ENCODE measurements at regions not wholly inside any gene's neighbourhood (a gene's known extent, or its start where the extent isn't known, plus 50 kb on each side); places are given as distances from the start of the nearest gene placed in this dataset.
A peak's percentile ranks its signal among the peaks of the same experiment; 100 is the strongest.

- Histone ChIP-seq H3K36me3 (ENCODE audit: control insufficient read depth in 2 of 2, insufficient read depth in 2 of 2, low read length in 2 of 2) (no peaks in the 10 kb centered on the region), H3K4me3 (ENCODE audit: low read length in 2 of 2) (no peak overlapping the region), H3K4me1 (ENCODE audit: control insufficient read depth, insufficient read depth, low read length) (peaks cover 47% of the 10 kb centered on the region), H3K27ac (ENCODE audit: low read length) (no peak overlapping the region), H3K27me3 (ENCODE audit: control insufficient read depth in 1 of 2, insufficient read depth in 2 of 2, low read length in 2 of 2) (no peaks in the 10 kb centered on the region), H3K9me3 (ENCODE audit: control insufficient read depth in 2 of 2, low read length in 2 of 2) (no peaks in the 10 kb centered on the region), H3K9ac (ENCODE audit: low read length in 2 of 2) (no peak overlapping the region)
Measured at GRCh38 chr2:42849311-42849710, 56.9 kb upstream of the HAAO start.

GRCh38 chr2:42848726-42849290 lies 56.4 kb upstream of the HAAO start:
- Histone ChIP-seq H3K36me3 (ENCODE audit: control insufficient read depth in 2 of 2, insufficient read depth in 2 of 2, low read length in 2 of 2) (no peaks in the 10 kb centered on the region), H3K27ac (ENCODE audit: low read length) (peak overlapping the region; percentile 18), H3K4me3 (ENCODE audit: low read length in 2 of 2) (no peak overlapping the region), H3K4me1 (ENCODE audit: control insufficient read depth, insufficient read depth, low read length) (peaks cover 47% of the 10 kb centered on the region), H3K9me3 (ENCODE audit: control insufficient read depth in 2 of 2, low read length in 2 of 2) (no peaks in the 10 kb centered on the region), H3K27me3 (ENCODE audit: control insufficient read depth in 1 of 2, insufficient read depth in 2 of 2, low read length in 2 of 2) (no peaks in the 10 kb centered on the region), H3K9ac (ENCODE audit: low read length in 2 of 2) (no peak overlapping the region)

GRCh38 chr2:42848265-42848664 lies 55.9 kb upstream of the HAAO start:
- no peaks in the 10 kb centered on the region for H3K27me3 ChIP-seq (ENCODE audit: control insufficient read depth in 1 of 2, insufficient read depth in 2 of 2, low read length in 2 of 2)
- H3K36me3 ChIP-seq (ENCODE audit: control insufficient read depth in 2 of 2, insufficient read depth in 2 of 2, low read length in 2 of 2) = no peaks in the 10 kb centered on the region
- H3K4me3 ChIP-seq (ENCODE audit: low read length in 2 of 2) = no peak overlapping the region
- peaks cover 42% of the 10 kb centered on the region for H3K4me1 ChIP-seq (ENCODE audit: control insufficient read depth, insufficient read depth, low read length)
- no peak overlapping the region for H3K9ac ChIP-seq (ENCODE audit: low read length in 2 of 2)
- no peak overlapping the region for H3K27ac ChIP-seq (ENCODE audit: low read length)
- H3K9me3 ChIP-seq (ENCODE audit: control insufficient read depth in 2 of 2, low read length in 2 of 2) = no peaks in the 10 kb centered on the region

GRCh38 chr2:42847596-42848151 lies 55.3 kb upstream of the HAAO start:
- Histone ChIP-seq H3K4me3 (ENCODE audit: low read length in 2 of 2) (no peak overlapping the region), H3K4me1 (ENCODE audit: control insufficient read depth, insufficient read depth, low read length) (peaks cover 39% of the 10 kb centered on the region), H3K27me3 (ENCODE audit: control insufficient read depth in 1 of 2, insufficient read depth in 2 of 2, low read length in 2 of 2) (no peaks in the 10 kb centered on the region), H3K36me3 (ENCODE audit: control insufficient read depth in 2 of 2, insufficient read depth in 2 of 2, low read length in 2 of 2) (no peaks in the 10 kb centered on the region), H3K9me3 (ENCODE audit: control insufficient read depth in 2 of 2, low read length in 2 of 2) (no peaks in the 10 kb centered on the region), H3K9ac (ENCODE audit: low read length in 2 of 2) (no peak overlapping the region), H3K27ac (ENCODE audit: low read length) (peak overlapping the region; percentile 64)

DNA sequence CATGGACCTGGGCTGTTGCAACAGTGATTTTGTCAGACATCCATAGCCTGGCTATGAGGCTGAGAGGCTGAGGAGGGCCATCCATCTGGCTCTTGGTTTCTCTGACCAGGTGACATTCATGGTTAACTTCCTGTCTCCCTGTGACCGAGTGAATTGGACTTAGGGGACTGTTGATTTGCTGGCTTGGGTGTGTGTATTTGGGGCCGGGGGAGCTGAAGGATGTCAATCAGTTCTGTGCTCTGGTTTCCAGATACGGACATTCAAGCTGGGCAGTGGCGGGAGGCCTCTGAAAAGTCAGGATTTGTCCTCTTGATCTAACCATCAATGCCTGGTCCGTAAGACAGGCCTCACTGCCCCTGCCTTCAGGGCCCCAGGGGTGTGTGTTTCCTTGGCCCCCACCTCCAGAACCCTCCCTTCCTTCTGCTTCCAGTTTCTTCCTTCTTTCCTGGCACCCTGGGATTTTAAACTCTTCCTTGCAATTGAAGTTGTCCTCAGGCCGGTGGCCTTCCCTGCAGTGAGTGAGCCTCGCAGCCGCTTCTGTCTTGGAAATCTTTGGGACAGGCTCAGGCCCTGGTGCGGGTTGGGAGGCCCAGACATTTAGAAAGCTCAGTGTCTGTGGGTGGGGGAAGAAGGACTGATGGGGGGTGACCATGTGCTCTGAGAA lies 54.7 kb upstream of the HAAO start:
- no peaks in the 10 kb centered on the region for H3K36me3 ChIP-seq (ENCODE audit: control insufficient read depth in 2 of 2, insufficient read depth in 2 of 2, low read length in 2 of 2)
- H3K9ac ChIP-seq (ENCODE audit: low read length in 2 of 2) = no peak overlapping the region
- H3K9me3 ChIP-seq (ENCODE audit: control insufficient read depth in 2 of 2, low read length in 2 of 2) = no peaks in the 10 kb centered on the region
- H3K4me1 ChIP-seq (ENCODE audit: control insufficient read depth, insufficient read depth, low read length) = peaks cover 39% of the 10 kb centered on the region
- H3K27ac ChIP-seq (ENCODE audit: low read length) = peak overlapping the region; percentile 64
- no peaks in the 10 kb centered on the region for H3K27me3 ChIP-seq (ENCODE audit: control insufficient read depth in 1 of 2, insufficient read depth in 2 of 2, low read length in 2 of 2)
- no peak overlapping the region for H3K4me3 ChIP-seq (ENCODE audit: low read length in 2 of 2)

GRCh38 chr2:42846026-42846425 lies 53.6 kb upstream of the HAAO start:
- H3K4me3 ChIP-seq (ENCODE audit: low read length in 2 of 2) = peak overlapping the region in 1 of 2 donors; percentile 8
- H3K9me3 ChIP-seq (ENCODE audit: control insufficient read depth in 2 of 2, low read length in 2 of 2) = no peaks in the 10 kb centered on the region
- no peaks in the 10 kb centered on the region for H3K27me3 ChIP-seq (ENCODE audit: control insufficient read depth in 1 of 2, insufficient read depth in 2 of 2, low read length in 2 of 2)
- peak overlapping the region in 1 of 2 donors; percentile 36 for H3K9ac ChIP-seq (ENCODE audit: low read length in 2 of 2)
- no peaks in the 10 kb centered on the region for H3K36me3 ChIP-seq (ENCODE audit: control insufficient read depth in 2 of 2, insufficient read depth in 2 of 2, low read length in 2 of 2)
- peaks cover 39% of the 10 kb centered on the region for H3K4me1 ChIP-seq (ENCODE audit: control insufficient read depth, insufficient read depth, low read length)
- H3K27ac ChIP-seq (ENCODE audit: low read length) = peak overlapping the region; percentile 64

DNA sequence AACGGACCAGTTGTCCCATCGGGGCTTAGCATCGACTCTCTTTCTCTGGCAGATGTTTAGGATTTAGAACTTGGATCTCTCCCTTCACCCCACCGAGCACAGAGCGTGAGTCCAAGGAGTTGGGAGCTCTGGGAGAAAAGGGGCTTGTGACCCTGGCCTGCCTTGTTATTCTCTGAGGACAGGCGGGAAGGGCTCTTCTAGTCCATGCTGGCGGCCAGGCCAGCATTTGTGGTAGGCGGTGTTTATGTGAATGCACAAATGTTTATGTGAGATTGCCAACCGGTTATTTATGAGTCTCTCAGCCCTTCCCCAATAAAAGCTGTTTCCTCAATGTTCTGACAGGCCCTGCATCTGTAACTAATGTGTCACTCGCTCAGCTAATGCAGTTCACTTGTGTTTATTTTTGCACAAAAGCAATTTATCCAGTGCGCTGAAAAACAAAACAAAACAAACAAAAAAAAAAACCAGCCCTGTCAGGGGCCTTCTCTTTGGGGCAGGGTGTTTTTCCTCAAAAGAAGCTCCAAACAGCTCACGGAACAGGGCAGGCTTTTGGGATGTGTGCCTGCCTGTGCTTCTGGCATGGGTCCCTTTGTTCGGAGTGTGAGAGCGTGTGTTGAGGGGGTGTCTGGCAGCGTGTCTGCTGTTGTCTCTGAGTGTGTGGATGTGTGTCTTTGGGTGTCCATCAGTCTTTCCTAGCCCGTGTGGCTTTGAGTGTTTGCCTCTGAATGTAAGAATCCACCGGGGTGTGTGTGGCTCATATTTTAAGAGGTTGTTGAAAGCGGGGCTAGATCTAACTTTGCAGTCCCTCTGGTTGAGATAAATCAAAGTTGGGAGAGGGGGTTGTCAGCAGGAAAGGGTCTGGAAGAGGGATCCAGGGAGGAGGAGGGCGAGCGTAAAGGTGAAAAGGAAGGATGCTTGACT lies 52.8 kb upstream of the HAAO start:
- Histone ChIP-seq H3K36me3 (ENCODE audit: control insufficient read depth in 2 of 2, insufficient read depth in 2 of 2, low read length in 2 of 2) (no peaks in the 10 kb centered on the region), H3K9ac (ENCODE audit: low read length in 2 of 2) (peak overlapping the region; percentile 24 to 36), H3K27me3 (ENCODE audit: control insufficient read depth in 1 of 2, insufficient read depth in 2 of 2, low read length in 2 of 2) (no peaks in the 10 kb centered on the region), H3K4me3 (ENCODE audit: low read length in 2 of 2) (peak overlapping the region in 1 of 2 donors; percentile 47), H3K9me3 (ENCODE audit: control insufficient read depth in 2 of 2, low read length in 2 of 2) (no peaks in the 10 kb centered on the region), H3K4me1 (ENCODE audit: control insufficient read depth, insufficient read depth, low read length) (peaks cover 38% of the 10 kb centered on the region), H3K27ac (ENCODE audit: low read length) (peak overlapping the region; percentile 64)

DNA sequence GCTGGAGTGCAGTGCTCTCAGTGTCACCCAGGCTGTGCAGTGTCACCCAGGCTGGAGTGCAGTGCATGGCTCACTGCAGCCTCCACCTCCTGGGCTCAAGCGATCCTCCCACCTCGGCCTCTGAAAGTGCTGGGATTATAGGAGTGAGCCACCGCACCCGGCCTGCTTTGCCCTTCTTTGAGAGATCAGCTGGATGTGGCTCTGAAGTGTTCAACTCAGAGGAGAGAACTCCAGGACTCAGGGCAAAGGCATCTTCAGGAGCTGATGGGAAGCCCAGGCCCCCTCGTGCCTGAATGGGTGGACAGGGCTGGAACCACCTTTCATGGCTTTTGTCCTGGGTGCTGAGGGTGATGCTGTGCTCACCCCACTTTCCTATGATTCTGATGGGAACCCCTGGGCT lies 52.0 kb upstream of the HAAO start:
- Histone ChIP-seq H3K36me3 (ENCODE audit: control insufficient read depth in 2 of 2, insufficient read depth in 2 of 2, low read length in 2 of 2) (no peaks in the 10 kb centered on the region), H3K27ac (ENCODE audit: low read length) (peak overlapping the region; percentile 64), H3K9me3 (ENCODE audit: control insufficient read depth in 2 of 2, low read length in 2 of 2) (no peaks in the 10 kb centered on the region), H3K27me3 (ENCODE audit: control insufficient read depth in 1 of 2, insufficient read depth in 2 of 2, low read length in 2 of 2) (no peaks in the 10 kb centered on the region), H3K4me3 (ENCODE audit: low read length in 2 of 2) (peak overlapping the region in 1 of 2 donors; percentile 8), H3K4me1 (ENCODE audit: control insufficient read depth, insufficient read depth, low read length) (peaks cover 39% of the 10 kb centered on the region), H3K9ac (ENCODE audit: low read length in 2 of 2) (no peak overlapping the region)

DNA sequence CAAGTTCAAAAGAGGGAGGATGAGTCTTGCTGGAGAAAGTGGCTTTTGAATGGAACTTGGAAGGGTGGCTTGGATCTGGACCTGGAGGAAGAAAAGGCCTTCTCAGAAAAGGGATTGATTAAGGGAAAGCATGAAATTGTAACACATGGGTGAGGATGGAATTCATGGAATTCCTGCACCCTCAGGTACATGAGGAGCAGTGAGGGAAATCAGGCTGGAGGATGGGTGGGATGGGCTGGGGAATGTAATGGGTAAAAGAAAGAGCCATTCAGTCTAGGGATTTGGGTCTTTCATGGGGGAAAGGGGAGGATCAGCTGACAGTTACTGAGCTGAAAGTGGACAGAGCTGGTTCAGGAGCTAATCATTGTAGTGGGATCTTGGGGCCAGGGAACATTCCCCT lies 51.2 kb upstream of the HAAO start:
- H3K27ac ChIP-seq (ENCODE audit: low read length) = no peak overlapping the region

DNA sequence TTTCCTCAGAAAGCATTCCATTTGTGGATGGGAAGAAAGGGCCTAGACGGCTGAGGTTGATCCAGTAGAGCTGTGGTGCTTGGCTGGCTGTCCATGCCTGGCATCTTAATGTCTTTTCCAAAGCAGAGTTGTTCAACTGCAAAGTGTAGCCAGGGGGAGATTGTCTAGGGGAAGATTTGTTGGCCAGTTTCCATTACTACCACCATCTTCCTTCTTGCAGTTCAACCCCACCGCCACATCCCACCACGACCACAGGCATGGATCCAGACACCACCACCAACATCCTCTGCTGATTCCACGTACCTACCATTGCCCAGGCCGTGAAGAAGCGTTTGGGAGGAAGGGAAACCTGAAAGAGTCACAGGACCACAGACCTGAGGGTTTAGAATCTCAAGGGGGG lies 50.7 kb upstream of the HAAO start:
- H3K27ac ChIP-seq (ENCODE audit: low read length) = no peak overlapping the region
- no peak overlapping the region for H3K9ac ChIP-seq (ENCODE audit: low read length in 2 of 2)
- H3K4me3 ChIP-seq (ENCODE audit: low read length in 2 of 2) = no peak overlapping the region
- no peaks in the 10 kb centered on the region for H3K27me3 ChIP-seq (ENCODE audit: control insufficient read depth in 1 of 2, insufficient read depth in 2 of 2, low read length in 2 of 2)
- no peaks in the 10 kb centered on the region for H3K9me3 ChIP-seq (ENCODE audit: control insufficient read depth in 2 of 2, low read length in 2 of 2)
- H3K36me3 ChIP-seq (ENCODE audit: control insufficient read depth in 2 of 2, insufficient read depth in 2 of 2, low read length in 2 of 2) = no peaks in the 10 kb centered on the region
- H3K4me1 ChIP-seq (ENCODE audit: control insufficient read depth, insufficient read depth, low read length) = peaks cover 39% of the 10 kb centered on the region

More for the DNA sequence above, 51.2 kb upstream of the HAAO start:
- Histone ChIP-seq H3K4me3 (ENCODE audit: low read length in 2 of 2) (no peak overlapping the region), H3K27me3 (ENCODE audit: control insufficient read depth in 1 of 2, insufficient read depth in 2 of 2, low read length in 2 of 2) (no peaks in the 10 kb centered on the region), H3K4me1 (ENCODE audit: control insufficient read depth, insufficient read depth, low read length) (peaks cover 39% of the 10 kb centered on the region), H3K36me3 (ENCODE audit: control insufficient read depth in 2 of 2, insufficient read depth in 2 of 2, low read length in 2 of 2) (no peaks in the 10 kb centered on the region), H3K9me3 (ENCODE audit: control insufficient read depth in 2 of 2, low read length in 2 of 2) (no peaks in the 10 kb centered on the region), H3K9ac (ENCODE audit: low read length in 2 of 2) (no peak overlapping the region)
